Trophoblast cell (in vitro differentiated cells and primary cell): ENCODE measurements at regions not wholly inside any gene's neighbourhood (a gene's known extent, or its start where the extent isn't known, plus 50 kb on each side); places are given as distances from the start of the nearest gene placed in this dataset.

Source experiments
- DNase-seq, 2 donors: peaks; one replicate each; pipeline ENCODE4 v3.0.0-alpha.2; 2016
- H2AFZ ChIP-seq: 2 replicates; pipeline ENCODE4 v1.6.1; 2013; ENCODE audit warnings: low read length, moderate library complexity, mild to moderate bottlenecking; ENCODE audit not compliant: insufficient read depth, poor library complexity
- H2AK5ac ChIP-seq: 2 replicates; pipeline ENCODE4 v1.6.1; 2013; ENCODE audit warnings: mild to moderate bottlenecking, low read length
- H2BK120ac ChIP-seq: 2 replicates; pipeline ENCODE4 v1.6.1; 2013; ENCODE audit warnings: low read length, mild to moderate bottlenecking, moderate library complexity; ENCODE audit not compliant: insufficient read depth, poor library complexity
- H2BK12ac ChIP-seq: 2 replicates; pipeline ENCODE4 v1.6.1; 2013; ENCODE audit warnings: mild to moderate bottlenecking, low read length, moderate library complexity
- H2BK5ac ChIP-seq: 2 replicates; pipeline ENCODE4 v1.6.1; 2013; ENCODE audit warnings: low read length, low read depth, moderate library complexity, mild to moderate bottlenecking; ENCODE audit not compliant: poor library complexity
- H3K14ac ChIP-seq: 2 replicates; pipeline ENCODE4 v1.6.1; 2013; ENCODE audit warnings: mild to moderate bottlenecking, low read length
- H3K18ac ChIP-seq: 2 replicates; pipeline ENCODE4 v1.6.1; 2013; ENCODE audit warnings: mild to moderate bottlenecking, low read length
- H3K23ac ChIP-seq: 2 replicates; pipeline ENCODE4 v1.6.1; 2013; ENCODE audit warnings: low read length
- H3K27ac ChIP-seq: 2 replicates; pipeline ENCODE4 v1.5.1; 2013; ENCODE audit warnings: low read depth, mild to moderate bottlenecking, inconsistent platforms, low read length, moderate library complexity
- H3K27me3 ChIP-seq: 2 replicates; pipeline ENCODE4 v1.6.1; 2013; ENCODE audit warnings: inconsistent platforms, mild to moderate bottlenecking, low read length, moderate library complexity; ENCODE audit not compliant: insufficient read depth
- H3K36me3 ChIP-seq, 2 experiments: 1 replicate in 1 of 2; 2 replicates in 1 of 2; pipeline ENCODE4 v1.6.1; 2013; ENCODE audit warnings: low read length in 2 of 2, mild to moderate bottlenecking in 2 of 2, moderate library complexity in 1 of 2; ENCODE audit not compliant: insufficient read depth in 2 of 2, control insufficient read depth in 1 of 2
- H3K4ac ChIP-seq: 2 replicates; pipeline ENCODE4 v1.6.1; 2013; ENCODE audit warnings: low read depth, mild to moderate bottlenecking, low read length, moderate library complexity
- H3K4me1 ChIP-seq, 2 experiments: 1 replicate in 1 of 2; 2 replicates in 1 of 2; pipeline ENCODE4 v1.6.1; 2013; ENCODE audit warnings: low read length in 2 of 2, mild to moderate bottlenecking in 2 of 2, moderate library complexity in 1 of 2; ENCODE audit not compliant: insufficient read depth in 2 of 2, control insufficient read depth in 1 of 2
- H3K4me2 ChIP-seq: 2 replicates; pipeline ENCODE4 v1.6.1; 2013; ENCODE audit warnings: inconsistent platforms, mild to moderate bottlenecking, low read length, moderate library complexity
- H3K4me3 ChIP-seq: 2 replicates; pipeline ENCODE4 v1.5.1; 2013; ENCODE audit warnings: mild to moderate bottlenecking, low read depth, low read length, inconsistent platforms
- H3K79me1 ChIP-seq: one replicate; pipeline ENCODE4 v1.6.1; 2013; ENCODE audit warnings: low read length
- H3K79me2 ChIP-seq: 2 replicates; pipeline ENCODE4 v1.6.1; 2013; ENCODE audit warnings: low read length, mild to moderate bottlenecking; ENCODE audit not compliant: control insufficient read depth, insufficient read depth, poor library complexity
- H3K9ac ChIP-seq: 2 replicates; pipeline ENCODE4 v1.6.1; 2013; ENCODE audit warnings: mild to moderate bottlenecking, low read length
- H3K9me3 ChIP-seq: 2 replicates; pipeline ENCODE4 v1.6.1; 2013; ENCODE audit warnings: low read depth, mild to moderate bottlenecking, control low read depth, inconsistent platforms, low read length; ENCODE audit not compliant: insufficient read depth
- H4K12ac ChIP-seq: 2 replicates; pipeline ENCODE4 v1.6.1; 2013; ENCODE audit warnings: low read depth, mild to moderate bottlenecking, low read length, moderate library complexity
- H4K8ac ChIP-seq: 2 replicates; pipeline ENCODE4 v1.6.1; 2013; ENCODE audit warnings: low read depth, mild to moderate bottlenecking, low read length, moderate library complexity
- H4K91ac ChIP-seq: one replicate; pipeline ENCODE4 v1.6.1; 2013; ENCODE audit warnings: low read depth, mild to moderate bottlenecking, low read length, moderate library complexity
- WGBS: extraction: QIAGEN DNeasy Blood & Tissue Kit; methylation state at CpG from one replicate; pipeline ENCODE4 v1.1.7; 2013; ENCODE audit warnings: missing lambda C conversion rate; ENCODE audit not compliant: insufficient read length, insufficient coverage; ENCODE audit errors: extremely low coverage; 5-methylcytosine and 5-hydroxymethylcytosine counted together

- H2AFZ ChIP-seq, result no peak overlapping the region
- no peak overlapping the region for H3K14ac ChIP-seq
- H2BK120ac ChIP-seq, result no peak overlapping the region
- no peak overlapping the region for H4K8ac ChIP-seq
- H2BK12ac ChIP-seq, result no peak overlapping the region
- no peak overlapping the region for H2BK5ac ChIP-seq
- no peak overlapping the region for H3K9ac ChIP-seq
- H3K23ac ChIP-seq, result no peak overlapping the region
- no peak overlapping the region for H2AK5ac ChIP-seq
- no CpG with 5 or more reads among the region's 4 CpGs for WGBS
- no peaks in the 10 kb centered on the region for H3K79me1 ChIP-seq
- no peak overlapping the region for H4K12ac ChIP-seq
- no peak overlapping the region for H3K4me2 ChIP-seq
- H3K27ac ChIP-seq, result no peak overlapping the region
- no peaks in the 10 kb centered on the region for H3K4me1 ChIP-seq
- H3K18ac ChIP-seq, result no peak overlapping the region
- no peaks in the 10 kb centered on the region for H3K27me3 ChIP-seq
- H3K9me3 ChIP-seq, result no peaks in the 10 kb centered on the region
- H4K91ac ChIP-seq, result no peak overlapping the region
- H3K36me3 ChIP-seq, result no peaks in the 10 kb centered on the region
- no peaks in the 10 kb centered on the region for H3K79me2 ChIP-seq
- H3K4me3 ChIP-seq, result no peak overlapping the region
- DNase-seq, result no peak
- H3K4ac ChIP-seq, result no peak overlapping the region
These were observed 256.0 kb downstream of the SV2B start for GRCh38 chr15:91356083-91356482.

- Histone ChIP-seq H3K9me3 (no peaks in the 10 kb centered on the region), H2BK12ac (no peak overlapping the region)
These were observed 257.0 kb downstream of the SV2B start for GRCh38 chr15:91357011-91357410.

GRCh38 chr15:91357486-91357885 lies 257.4 kb downstream of the SV2B start:
- H3K18ac ChIP-seq, result no peak overlapping the region
- no peak overlapping the region for H4K91ac ChIP-seq
- no peak overlapping the region for H3K9ac ChIP-seq
- H2AK5ac ChIP-seq, result no peak overlapping the region
- H3K79me2 ChIP-seq, result no peaks in the 10 kb centered on the region
- no peak overlapping the region for H2AFZ ChIP-seq
- no peak overlapping the region for H3K14ac ChIP-seq
- no peak overlapping the region for H2BK120ac ChIP-seq
- no peak for DNase-seq
- H2BK12ac ChIP-seq, result no peak overlapping the region
- no peaks in the 10 kb centered on the region for H3K27me3 ChIP-seq
- no peaks in the 10 kb centered on the region for H3K4me1 ChIP-seq
- H4K12ac ChIP-seq, result no peak overlapping the region
- no CpG with 5 or more reads among the region's 10 CpGs for WGBS
- no peak overlapping the region for H3K27ac ChIP-seq
- no peak overlapping the region for H3K23ac ChIP-seq
- H3K4ac ChIP-seq, result no peak overlapping the region
- no peaks in the 10 kb centered on the region for H3K36me3 ChIP-seq
- H2BK5ac ChIP-seq, result no peak overlapping the region
- no peaks in the 10 kb centered on the region for H3K79me1 ChIP-seq
- H3K4me3 ChIP-seq, result no peak overlapping the region
- H4K8ac ChIP-seq, result no peak overlapping the region
- H3K4me2 ChIP-seq, result no peak overlapping the region
- H3K9me3 ChIP-seq, result no peaks in the 10 kb centered on the region

More at GRCh38 chr15:91357011-91357410, 257.0 kb downstream of the SV2B start:
- Histone ChIP-seq H2AK5ac (no peak overlapping the region), H3K23ac (no peak overlapping the region), H3K14ac (no peak overlapping the region), H3K79me2 (no peaks in the 10 kb centered on the region), H3K4me1 (no peaks in the 10 kb centered on the region), H2AFZ (no peak overlapping the region), H3K4ac (no peak overlapping the region), H3K27ac (no peak overlapping the region), H3K27me3 (no peaks in the 10 kb centered on the region), H2BK5ac (no peak overlapping the region), H2BK120ac (no peak overlapping the region), H3K18ac (no peak overlapping the region), H4K8ac (no peak overlapping the region), H3K4me3 (no peak overlapping the region), H4K91ac (no peak overlapping the region), H3K9ac (no peak overlapping the region), H3K4me2 (no peak overlapping the region), H3K36me3 (no peaks in the 10 kb centered on the region), H4K12ac (no peak overlapping the region), H3K79me1 (no peaks in the 10 kb centered on the region)
- no peak for DNase-seq
- WGBS, result no CpG with 5 or more reads among the region's 3 CpGs

DNA sequence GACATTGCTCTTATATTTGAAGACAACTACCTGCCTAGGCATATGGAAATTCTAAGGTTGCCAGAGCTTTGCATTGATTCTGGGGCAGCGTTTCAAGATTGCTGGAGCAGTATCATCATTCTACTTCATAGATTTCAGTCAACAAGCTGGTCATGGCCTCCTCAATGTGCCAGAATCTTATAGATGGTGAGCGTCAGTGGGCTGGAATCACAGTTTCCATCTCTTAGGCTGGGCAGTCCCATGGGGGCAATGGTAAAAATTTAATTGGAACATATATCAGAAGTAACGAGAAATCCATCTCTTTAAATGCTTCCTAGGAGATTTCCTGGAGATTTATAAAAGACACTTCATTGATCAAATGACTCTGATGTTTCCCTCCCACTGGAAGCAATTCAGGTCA lies 258.3 kb downstream of the SV2B start:
- Histone ChIP-seq H2BK5ac (no peak overlapping the region), H2AFZ (no peak overlapping the region), H2AK5ac (no peak overlapping the region), H3K4ac (no peak overlapping the region), H3K18ac (no peak overlapping the region), H3K23ac (no peak overlapping the region), H3K27ac (no peak overlapping the region), H3K27me3 (no peaks in the 10 kb centered on the region), H3K4me2 (no peak overlapping the region), H3K79me1 (no peaks in the 10 kb centered on the region), H4K8ac (no peak overlapping the region), H4K91ac (no peak overlapping the region), H3K36me3 (no peaks in the 10 kb centered on the region), H3K9ac (no peak overlapping the region), H2BK120ac (no peak overlapping the region), H3K79me2 (no peaks in the 10 kb centered on the region), H4K12ac (no peak overlapping the region), H3K14ac (no peak overlapping the region), H2BK12ac (no peak overlapping the region), H3K4me3 (no peak overlapping the region), H3K4me1 (no peaks in the 10 kb centered on the region), H3K9me3 (no peaks in the 10 kb centered on the region)
- no CpG with 5 or more reads among the region's 3 CpGs for WGBS
- no peak for DNase-seq
